ENCODE measurements at regions not wholly inside any gene's neighbourhood (a gene's known extent, or its start where the extent isn't known, plus 50 kb on each side); places are given as distances from the start of the nearest gene placed in this dataset.

- TF ChIP-seq CTCF (IDR thresholded peaks at IDR 0.05): no peak
- TF ChIP-seq POLR2A (IDR thresholded peaks at IDR 0.05): no peak
Observed at GRCh38 chr2:150679456-150680120, 192.1 kb upstream of the RND3 start.
